Stimulated activated CD4-positive, alpha-beta T cell treated with anti-CD3 and anti-CD28 coated beads, Interleukin-1b, Interleukin-23, amount 100 ng/mL, for 4 hours (primary cell): ENCODE measurements at regions not wholly inside any gene's neighbourhood (a gene's known extent, or its start where the extent isn't known, plus 50 kb on each side); places are given as distances from the start of the nearest gene placed in this dataset.
"Not testable (repeated sequence)": the region's sequence is repeated elsewhere in the genome, so short reads cannot be mapped to it uniquely, and the experiment has no call there.

ENCODE experiments used
- DNase-seq, 2 donors: peaks; one replicate each; pipeline ENCODE4 v3.0.0-alpha.2; 2020; ENCODE audit warnings: low read depth in 2 of 2

- DNase-seq, result no peak
Measured at GRCh38 chr5:67575087-67575486, 378.5 kb upstream of the CD180 start.

DNA sequence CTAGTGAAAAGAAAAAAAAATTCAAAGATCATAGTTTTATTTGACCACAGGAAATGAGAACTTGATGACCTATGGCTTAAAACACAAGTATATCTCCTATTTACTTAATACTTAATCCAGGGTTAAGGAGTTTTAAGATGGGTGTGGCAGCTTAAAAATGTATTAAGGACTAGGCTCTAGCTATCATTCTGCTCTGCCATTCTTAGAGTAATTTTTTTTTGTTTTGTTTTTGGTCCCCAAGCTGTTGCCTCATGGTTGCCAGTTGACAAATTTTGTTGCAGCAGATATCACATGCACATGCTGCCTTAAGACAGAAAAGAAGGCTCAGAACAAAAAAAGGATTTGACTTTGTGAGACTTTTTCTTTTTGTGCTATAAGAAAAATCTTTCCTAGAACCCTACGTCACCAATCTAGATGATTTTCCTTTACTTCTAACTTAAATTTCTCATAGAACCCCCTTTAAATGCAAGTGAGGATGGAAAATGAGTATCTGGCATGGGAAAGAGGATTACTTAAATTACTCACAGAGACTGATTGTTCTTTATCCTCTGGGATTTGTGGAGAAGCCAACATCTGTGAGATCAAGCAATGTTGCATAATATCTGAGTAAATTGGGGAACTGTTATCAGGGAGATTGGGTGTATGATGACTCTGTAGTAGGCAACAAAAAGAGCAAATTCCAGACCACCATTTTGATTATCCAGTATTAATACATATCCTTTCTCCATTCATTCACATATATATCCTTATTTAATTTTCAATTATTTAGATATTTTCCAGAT, 364.7 kb upstream of the CD180 start:
- no peak for DNase-seq

DNA sequence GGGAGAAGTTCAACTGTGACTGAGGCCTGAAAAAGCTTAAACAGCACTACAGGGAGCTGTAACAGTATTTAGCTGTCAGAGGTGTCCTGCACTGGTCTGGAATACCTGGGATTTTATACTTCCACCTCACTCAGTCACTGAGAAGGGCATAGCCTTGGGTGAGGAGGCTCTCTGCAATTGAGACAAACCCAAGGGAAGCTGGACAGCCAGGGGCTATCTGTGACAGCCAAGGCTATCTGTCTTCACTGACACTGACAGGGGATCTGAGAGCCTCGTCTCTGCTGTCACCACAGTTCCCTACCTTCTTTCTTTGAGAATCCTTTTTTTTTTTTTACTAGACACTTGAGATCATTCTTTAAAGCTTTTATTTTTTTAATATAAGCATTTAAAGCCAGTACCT, 356.2 kb upstream of the CD180 start:
- DNase-seq, result no peak

DNA sequence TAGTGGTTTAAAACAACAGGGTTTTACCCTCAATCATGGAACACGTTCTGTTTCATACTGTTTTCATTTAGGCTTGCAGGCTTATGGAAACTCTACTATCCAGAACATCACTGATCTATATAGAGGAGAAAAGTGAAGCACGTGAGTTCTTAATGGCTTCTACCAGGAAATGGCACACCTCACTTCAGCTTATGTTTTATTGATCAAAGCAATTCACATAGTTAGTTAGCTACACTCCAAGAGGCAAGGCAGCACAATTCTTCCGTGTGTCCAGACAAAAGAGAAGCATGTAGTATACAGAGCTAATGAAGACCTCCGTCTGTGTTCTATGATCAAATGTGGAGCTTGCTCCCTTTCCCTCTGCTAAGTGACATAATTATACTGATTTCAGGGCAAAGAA, 353.3 kb upstream of the CD180 start:
- no peak for DNase-seq

DNA sequence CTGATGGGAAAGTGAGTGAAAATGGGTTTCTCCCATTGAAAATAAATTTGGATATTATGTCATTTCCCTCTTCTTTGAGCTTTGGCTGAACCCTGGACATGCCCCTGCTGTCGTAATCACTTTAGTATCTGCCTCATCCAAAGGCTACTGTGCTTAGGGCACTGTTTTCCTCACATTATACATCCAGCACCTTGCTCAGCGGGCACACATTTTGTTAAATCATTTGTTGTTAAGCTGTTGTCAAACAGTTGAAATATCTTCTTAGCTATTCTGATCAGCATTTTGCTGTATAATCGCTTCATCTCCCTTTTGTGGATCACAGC, 352.7 kb upstream of the CD180 start:
- no peak for DNase-seq

DNA sequence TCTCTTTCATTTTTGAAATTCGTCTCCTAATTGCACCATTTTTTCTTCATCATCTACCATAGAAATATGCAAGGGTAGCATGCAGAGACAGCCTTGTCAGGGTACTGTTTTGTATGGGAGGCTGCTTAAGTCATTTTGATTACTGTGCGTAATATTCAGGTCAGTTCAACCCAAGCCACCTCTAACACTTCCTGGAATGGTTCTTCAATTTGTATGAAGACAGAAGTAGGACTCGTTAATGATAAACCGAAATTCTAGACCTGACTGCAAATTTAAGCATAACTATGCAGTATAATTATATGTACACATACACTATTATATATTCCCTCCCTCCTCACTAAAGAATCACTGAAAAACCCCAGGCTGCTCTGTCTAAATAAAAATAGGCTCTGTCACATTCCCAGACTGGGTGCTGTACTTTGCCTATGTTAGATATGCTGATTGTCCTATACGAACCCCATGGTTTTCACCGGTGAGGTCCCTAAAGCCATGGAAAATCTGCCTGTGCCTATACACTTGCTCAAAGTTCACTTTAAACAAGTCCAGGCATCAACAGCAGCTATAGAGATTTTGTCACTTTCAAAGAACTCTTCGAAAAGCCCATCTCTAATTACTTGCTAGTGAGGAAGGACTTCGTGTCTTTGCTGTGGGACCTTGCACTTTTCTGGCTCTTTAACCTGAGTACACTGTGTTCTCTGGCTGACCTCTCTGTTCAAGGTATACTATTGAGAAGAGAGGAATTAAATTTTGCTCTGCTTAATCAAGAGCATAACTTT, 352.1 kb upstream of the CD180 start:
- no peak for DNase-seq

DNA sequence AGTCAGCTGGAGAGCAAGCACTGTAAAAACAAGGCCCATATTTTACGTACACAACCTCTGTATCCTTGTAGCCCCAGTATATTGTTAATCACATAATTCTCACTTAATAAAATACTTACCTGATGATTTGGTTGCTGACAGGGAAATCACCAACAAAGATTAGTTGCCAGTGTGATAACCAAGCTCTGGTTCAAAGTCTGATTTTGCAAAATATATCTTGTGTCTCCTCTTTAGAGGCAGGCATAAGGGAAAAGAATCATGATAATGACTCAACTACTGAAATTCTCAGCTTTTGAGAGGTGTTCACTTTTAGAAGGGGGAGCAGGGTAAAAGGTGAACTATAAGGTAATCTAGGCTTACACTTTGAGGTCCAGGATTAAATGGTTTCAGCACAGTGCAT, 351.1 kb upstream of the CD180 start:
- no peak for DNase-seq

DNA sequence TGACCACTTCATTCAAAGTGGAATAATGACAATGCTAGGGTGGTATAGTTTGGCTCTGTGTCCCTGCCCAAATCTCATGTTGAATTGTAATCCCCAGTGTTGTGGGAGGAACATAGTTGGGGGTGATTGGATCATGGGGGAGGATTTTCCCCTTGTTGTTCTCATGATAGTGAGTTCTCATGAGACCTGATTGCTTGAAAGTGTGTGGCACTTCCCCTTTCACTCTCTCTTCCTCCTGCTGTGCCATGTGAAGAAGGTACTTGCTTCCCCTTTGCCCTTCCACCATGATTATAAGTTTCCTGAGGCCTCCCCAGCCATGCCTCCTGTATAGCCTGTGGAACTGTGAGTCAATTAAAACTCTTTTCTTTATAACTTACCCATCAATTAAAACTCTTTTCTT, 348.3 kb upstream of the CD180 start:
- DNase-seq, result not testable (repeated sequence)

- DNase-seq, result no peak
Measured at GRCh38 chr5:67543720-67544270, 347.2 kb upstream of the CD180 start.

- no peak for DNase-seq
Measured at GRCh38 chr5:67542479-67542878, 345.9 kb upstream of the CD180 start.

DNA sequence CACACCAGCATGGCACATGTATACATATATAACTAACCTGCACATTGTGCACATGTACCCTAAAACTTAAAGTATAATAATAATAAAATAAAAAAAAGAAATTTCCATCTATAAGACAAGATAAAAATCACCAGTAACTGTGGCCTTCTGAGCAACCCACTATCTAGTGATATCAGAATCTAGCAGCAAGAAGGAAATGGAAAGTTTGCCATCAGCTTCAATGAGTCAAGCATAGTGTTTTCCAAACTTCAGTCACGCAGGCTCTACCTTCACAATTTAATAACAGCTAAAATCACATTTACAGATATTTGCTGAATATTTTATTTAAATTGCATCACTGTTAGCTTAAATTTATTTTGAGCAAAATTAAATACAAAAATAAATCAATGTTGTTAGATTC, 345.3 kb upstream of the CD180 start:
- DNase-seq, result no peak

GRCh38 chr5:67538855-67539506, 342.4 kb upstream of the CD180 start:
- DNase-seq, result no peak

GRCh38 chr5:67537439-67538148, 341.0 kb upstream of the CD180 start:
- no peak for DNase-seq

- no peak for DNase-seq
Measured at GRCh38 chr5:67536866-67537265, 340.3 kb upstream of the CD180 start.

- no peak for DNase-seq
Measured at GRCh38 chr5:67530609-67531255, 334.1 kb upstream of the CD180 start.

- no peak for DNase-seq
Measured at GRCh38 chr5:67528953-67529352, 332.4 kb upstream of the CD180 start.

DNA sequence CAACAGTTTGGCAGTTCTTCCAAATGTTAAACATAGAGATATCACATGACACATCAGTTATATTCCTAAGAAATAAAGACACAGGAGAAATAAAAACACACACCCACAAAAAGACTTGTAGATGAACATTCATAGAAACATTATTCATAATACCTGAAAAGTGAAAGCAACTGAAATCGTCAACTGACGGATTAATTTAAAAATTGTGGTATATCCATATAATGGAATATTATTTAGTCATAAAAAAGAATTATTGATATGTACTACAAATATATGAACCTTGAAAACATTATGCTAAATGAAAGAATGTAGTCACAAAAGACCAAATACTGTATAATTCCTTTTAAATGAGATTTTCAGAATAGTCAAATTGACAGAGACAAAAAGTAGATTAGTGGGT, 330.2 kb upstream of the CD180 start:
- no peak for DNase-seq

GRCh38 chr5:67520161-67520908, 323.7 kb upstream of the CD180 start:
- DNase-seq, result no peak

GRCh38 chr5:67518227-67518626, 321.6 kb upstream of the CD180 start:
- no peak for DNase-seq

DNA sequence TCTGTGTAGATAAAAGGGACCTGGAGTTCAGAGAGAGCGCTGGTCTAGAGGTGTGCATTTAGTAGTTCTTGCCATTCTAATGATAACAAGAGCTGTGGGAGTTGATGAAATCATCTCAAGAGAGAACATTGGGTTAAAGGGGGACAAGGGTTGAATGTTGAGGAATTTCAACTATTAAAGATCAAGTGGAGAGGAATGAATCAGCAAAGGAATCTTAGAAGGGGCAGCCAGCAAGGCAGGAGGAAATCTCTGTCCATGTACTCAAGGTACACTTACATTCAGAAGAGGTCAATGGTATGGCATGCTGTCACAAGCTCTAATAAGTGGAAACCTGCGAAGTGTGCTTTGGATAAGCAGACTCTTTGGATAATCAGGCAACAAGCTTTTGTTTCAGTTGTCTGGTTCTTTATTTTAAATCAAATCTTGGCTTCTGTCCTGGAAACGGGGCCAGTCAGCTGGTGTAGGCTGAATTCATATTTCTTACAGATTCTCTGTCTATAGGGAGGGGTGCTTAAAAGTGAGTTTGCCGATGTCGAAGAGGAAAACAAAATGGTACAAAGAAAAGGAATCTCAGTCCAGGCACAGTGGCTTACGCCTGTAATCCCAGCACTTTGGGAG, 320.5 kb upstream of the CD180 start:
- no peak for DNase-seq
